HG03432 (cell line): ENCODE measurements at regions not wholly inside any gene's neighbourhood (a gene's known extent, or its start where the extent isn't known, plus 50 kb on each side); places are given as distances from the start of the nearest gene placed in this dataset.
"Not testable (repeated sequence)": the region's sequence is repeated elsewhere in the genome, so short reads cannot be mapped to it uniquely, and the experiment has no call there.

Experiments
- ATAC-seq: cut with Tn5 transposase; IDR thresholded peaks from one replicate; pipeline ENCODE4 v1.9.1; 2021; ENCODE audit warnings: mild to moderate bottlenecking, moderate library complexity; ENCODE audit not compliant: unreplicated experiment

- ATAC-seq = no peak
Measured at GRCh38 chr5:39775797-39776365, 351.1 kb upstream of the DAB2 start.

DNA sequence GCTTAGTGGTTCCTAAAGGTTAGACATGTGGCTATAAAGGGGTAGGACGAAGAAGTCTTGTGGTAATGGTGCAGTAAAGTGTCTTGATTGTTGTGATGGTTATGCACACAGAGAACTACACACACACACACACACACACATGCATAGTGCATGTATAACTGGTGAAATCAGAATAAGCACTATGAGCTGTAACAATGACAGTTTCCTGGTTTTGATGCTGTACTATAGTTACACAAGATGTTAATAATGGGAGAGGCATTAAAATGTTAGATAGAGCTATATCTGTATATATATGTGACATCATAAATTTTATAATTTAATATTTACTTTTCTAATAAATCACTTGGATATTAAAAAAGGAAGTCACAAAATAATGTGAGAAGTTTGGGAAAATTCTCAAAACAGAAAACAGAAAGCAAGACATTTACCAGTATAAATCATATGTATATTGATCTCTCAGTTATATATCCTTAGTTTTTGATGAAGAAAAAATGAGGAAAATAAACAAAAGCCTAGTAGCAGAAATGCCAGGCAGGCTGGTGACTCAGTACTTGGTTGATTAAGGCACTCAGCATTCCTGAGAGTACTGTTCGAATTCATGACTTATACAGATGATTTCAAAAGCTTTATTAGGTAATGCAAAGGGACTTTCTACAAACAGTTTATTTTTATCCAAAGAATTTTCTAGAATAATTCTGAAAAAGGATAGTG, 350.5 kb upstream of the DAB2 start:
- ATAC-seq = no peak

DNA sequence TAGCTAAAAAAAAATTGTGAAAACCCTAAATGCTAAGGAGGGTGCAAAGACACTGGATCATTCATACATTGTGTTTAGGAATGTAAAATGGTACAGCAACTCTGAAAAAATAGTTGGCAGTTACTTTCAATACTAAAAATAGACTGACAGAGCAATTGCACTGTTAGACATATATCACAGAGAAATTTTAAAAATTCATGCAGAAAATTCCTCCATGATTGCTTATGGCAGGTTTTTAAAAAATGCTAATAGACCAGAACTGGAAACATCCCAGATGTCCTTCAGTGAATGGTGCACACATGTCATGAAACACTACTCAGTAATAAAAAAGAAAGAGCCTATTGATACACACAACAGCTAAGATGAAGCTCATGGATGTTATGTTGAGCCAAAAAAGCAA, 349.8 kb upstream of the DAB2 start:
- no peak for ATAC-seq

DNA sequence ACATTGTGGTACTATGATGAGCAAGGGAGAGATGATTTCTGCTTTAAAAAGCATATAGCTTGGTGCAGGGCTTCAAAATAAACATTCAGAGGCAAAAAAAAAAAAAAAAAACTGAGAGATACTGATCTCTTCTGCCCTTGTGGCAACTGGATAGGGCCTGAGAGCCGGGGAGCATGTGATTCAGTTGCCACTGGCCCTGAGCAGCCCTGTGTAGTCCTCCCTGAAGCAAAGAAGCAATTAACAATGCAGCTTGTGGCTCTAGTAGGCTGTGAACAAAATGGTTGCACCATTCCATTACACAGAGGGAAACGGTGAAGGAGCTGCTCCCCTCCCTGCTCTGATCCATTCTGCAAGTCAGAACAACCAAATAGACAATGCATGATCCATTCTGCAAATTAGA, 347.5 kb upstream of the DAB2 start:
- ATAC-seq = no peak

GRCh38 chr5:39767916-39768315, 343.1 kb upstream of the DAB2 start:
- ATAC-seq = no peak

GRCh38 chr5:39765366-39765765, 340.6 kb upstream of the DAB2 start:
- ATAC-seq = no peak

DNA sequence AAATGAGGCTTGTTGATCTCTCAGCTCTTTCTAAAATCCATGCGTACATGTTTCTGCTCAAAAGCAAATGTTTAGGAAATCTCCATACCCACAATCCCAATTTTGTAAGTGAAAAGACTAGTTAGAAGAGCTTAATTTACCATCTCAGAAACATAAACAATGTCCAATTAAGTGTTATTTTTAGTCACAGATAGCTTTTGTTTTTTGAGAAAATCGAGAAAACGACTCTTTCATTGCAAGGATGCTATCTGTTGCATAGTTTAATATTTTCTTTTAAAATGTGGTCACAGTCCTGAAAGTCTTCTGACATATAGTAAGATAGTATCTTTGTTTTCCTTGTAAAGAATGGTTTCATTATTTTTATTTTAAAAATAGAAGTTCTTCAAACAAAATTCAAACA, 338.0 kb upstream of the DAB2 start:
- ATAC-seq = no peak

DNA sequence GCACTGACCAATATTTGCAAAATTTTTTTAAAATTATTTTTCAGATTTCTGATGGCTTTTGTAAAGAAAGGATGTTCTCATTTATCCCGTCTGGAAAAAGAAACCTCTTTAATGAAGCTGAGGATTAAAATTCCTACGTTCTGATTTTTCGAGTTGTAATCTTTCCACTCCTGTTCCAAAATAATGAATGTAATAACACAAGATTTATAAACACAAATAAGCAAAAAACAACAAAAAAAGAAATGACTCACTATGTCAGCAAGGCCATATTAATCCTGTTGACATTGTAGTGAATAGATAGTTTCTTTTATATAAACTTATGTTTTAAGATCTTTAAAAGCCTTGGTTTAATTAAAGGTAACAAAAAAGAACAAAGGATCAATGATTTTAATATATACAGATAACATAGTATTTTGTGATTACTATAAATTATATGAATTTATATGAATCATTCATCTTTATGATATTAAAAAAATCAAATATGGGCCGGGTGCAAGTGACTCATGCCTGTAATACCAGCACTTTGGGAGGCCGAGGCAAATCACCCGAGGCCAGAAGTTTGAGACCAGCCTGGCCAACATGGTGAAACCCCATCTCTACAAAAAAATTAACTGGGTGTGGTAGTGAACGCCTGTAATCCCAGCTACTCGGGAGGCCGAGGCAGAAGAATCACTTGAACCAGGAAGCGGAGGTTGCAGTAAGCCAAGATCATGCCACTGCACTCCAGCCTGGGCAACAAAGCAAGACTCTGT, 336.6 kb upstream of the DAB2 start:
- no peak for ATAC-seq

DNA sequence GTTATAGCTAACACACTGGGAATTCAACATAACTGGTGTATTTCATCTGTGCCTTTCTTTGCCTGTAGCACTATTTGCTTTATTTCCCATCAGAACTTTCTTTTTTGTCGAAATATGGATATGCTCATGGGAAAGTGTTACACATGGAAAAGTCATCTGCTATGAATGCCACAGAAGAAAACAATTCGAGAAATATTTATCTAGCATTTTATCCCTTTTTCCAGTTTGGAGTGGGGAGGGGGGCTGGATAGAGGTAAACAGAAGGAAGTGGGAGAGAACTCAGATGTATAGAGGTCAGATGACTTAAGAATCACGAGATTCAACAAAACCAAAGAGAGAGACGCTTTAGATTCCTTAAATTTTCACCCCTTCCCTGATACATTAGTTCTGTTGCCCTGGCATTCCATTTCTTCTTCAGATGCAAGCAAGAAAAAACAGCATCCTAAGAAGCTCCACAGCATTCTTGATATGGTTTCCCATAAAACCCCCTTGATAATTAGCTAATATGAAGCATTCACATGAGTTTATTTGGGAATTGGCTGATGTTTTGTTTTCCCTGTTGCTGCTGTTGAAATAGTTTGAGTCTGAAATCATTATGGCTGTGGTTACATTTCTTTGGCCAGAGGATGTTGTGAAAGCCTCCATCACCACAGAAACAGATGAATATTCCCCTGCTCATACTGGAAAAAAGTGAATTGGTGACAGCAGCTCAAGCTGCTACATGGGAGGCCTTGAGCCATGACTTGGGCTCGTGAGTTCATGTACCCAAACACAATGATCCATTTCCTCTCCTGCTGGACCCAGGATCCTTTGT, 335.8 kb upstream of the DAB2 start:
- ATAC-seq = no peak

GRCh38 chr5:39759701-39760100, 334.9 kb upstream of the DAB2 start:
- ATAC-seq = no peak

- ATAC-seq = no peak
Measured at GRCh38 chr5:39758426-39758825, 333.6 kb upstream of the DAB2 start.

DNA sequence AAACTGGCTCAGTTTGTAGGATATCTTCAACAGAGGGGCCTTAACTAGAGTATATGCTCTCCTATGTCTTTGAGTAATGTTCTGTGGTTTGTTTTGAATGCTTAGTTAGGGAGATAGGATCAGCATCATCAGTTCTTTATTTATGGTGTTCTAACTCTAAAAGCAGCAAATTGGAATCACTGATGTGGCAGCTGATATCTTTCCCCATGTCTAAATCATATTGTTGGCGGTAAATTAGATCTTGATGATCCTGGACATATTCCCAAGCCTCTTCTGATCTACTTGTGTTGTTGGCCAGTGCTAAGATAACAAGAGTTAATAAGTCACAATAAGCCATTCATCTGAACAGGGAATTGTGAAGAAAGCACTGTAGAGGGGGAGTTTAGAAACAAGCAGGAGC, 332.4 kb upstream of the DAB2 start:
- ATAC-seq = no peak

- ATAC-seq = no peak
Measured at GRCh38 chr5:39755986-39756385, 331.2 kb upstream of the DAB2 start.

DNA sequence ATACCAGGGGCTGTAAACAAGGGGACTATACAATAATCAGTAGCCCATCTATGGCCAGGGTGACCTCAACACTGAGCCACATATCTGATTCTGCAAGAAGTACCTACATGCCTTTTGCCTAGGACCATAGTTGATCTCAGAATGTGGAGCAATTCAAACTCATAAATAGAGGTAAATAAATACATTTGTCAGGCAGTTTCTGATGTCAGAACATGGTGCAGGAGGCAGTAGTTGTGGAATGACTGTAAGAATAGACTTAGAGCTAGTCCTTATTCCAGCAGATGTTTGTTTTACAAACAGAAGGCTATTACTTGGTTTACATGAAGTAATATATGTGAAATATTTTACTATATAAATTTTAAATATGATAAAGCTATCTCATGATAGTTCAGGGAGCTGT, 330.7 kb upstream of the DAB2 start:
- ATAC-seq = no peak

DNA sequence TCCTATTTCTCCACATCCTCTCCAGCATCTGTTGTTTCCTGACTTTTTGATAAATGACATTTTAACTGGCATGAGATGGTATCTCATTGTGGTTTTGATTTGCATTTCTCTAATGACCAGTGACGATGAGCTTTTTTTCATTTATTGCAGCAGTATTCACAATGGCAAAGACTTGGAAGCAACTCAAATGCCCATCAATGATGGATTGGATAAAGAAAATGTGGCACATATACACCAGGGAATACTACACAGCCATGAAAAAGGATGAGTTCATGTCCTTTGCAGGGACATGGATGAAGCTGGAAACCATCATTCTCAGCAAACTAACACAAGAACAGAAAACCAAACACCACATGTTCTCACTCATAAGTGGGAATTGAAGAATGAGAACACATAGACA, 329.0 kb upstream of the DAB2 start:
- ATAC-seq = not testable (repeated sequence)

GRCh38 chr5:39750661-39751060, 325.9 kb upstream of the DAB2 start:
- no peak for ATAC-seq

DNA sequence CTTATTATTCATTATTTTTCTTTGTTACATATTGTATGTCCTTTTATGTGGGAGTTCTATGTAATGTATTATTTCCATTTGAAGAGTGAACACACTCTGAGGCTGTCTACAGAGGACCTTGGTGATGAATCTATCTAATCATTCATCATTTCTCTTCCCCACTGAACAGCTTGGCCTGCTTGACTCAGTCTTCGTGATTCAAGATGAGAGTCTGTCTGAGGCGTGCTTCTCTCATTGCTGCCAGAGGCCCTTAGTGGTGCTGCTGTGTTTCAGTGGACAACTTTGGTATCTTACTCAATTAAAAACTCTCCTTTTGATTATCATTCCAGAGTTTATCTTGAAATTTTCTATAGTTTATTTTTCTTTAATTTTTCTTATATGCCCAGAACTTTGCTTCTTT, 318.1 kb upstream of the DAB2 start:
- no peak for ATAC-seq

DNA sequence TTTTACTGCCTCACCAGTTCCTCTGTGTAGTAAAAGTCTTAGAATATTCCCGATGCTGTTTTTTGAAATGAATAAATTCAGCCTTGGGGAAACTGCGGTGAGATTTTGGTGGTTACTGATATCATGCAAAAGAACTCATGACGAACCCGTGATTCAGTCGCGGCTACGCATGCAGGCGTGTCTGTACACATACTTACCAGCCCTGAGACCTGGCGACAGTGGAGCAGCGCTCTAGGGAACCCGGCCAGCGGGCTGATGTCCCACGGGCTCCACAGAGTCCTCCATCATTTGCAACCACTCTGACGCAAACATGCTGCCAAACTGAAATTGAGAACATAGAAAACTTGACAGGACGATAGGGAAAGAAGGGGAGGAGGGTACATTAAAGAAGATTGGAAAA, 315.6 kb upstream of the DAB2 start:
- ATAC-seq = no peak

DNA sequence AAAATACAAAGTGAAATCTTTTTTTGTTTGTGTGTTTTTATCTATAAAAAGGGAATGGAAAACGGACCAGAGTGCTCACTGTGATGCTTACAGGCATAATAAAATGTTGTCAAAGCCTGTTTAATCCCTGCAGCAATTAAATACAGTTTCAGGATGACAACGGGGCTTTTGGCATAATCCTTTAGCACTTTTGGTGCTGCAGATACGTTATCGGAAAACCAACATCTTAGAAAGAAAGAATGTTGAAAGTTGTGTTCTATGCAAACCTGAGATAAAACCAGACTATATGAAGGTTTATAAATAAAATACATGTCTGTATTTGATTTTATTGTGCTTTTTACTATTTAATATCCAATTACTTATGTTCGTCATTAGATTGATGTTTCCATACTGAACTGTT, 307.4 kb upstream of the DAB2 start:
- no peak for ATAC-seq

DNA sequence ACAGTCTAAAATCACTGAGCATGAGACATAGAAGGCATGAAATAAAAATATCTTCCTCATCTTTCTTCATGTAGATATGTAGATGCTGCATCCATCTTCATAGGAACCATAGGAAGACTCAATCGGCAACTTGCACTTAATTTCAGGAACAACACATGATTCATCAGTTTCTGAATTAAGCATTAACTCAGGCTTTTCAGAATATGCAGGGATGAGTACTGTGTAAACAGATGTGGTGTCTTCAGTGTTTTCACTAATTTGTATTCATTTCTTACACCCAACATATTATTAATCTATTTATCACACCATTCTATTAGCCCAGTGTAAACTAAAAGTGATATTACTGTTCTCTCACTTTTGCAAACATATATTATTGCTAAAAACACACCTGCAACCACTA, 305.9 kb upstream of the DAB2 start:
- ATAC-seq = no peak

- no peak for ATAC-seq
Measured at GRCh38 chr5:39730006-39730405, 305.2 kb upstream of the DAB2 start.

DNA sequence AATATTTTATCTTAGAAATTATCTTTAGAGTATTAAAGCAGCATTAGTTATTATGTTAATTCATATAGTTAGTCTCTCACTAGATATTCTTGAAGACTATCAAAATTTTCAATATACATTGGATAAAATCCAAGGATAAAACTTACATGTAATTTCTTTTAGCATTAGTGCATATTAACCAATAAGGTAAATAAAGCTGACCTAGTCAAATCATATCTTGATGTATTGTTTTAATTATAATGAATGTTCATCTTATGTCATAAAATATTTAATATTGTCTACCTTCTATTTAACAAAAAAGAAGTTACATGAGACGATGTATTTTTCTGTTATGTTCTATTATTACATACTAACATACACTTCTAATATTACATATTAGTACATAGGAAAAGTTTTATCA, 301.7 kb upstream of the DAB2 start:
- ATAC-seq = no peak
